ENCODE measurements at regions not wholly inside any gene's neighbourhood (a gene's known extent, or its start where the extent isn't known, plus 50 kb on each side); places are given as distances from the start of the nearest gene placed in this dataset.

- Mint-ChIP-seq H3K9me3 (ENCODE audit: insufficient read depth) (no peaks in the 10 kb centered on the region), H3K4me3 (no peak overlapping the region), H3K4me1 (peaks cover 23% of the 10 kb centered on the region), H3K27ac (no peak overlapping the region), H3K27me3 (no peaks in the 10 kb centered on the region)
- intact Hi-C loops (cut with micrococcal nuclease): no loop called here
- no peak overlapping the region for H2AFZ ChIP-seq (ENCODE audit: insufficient read depth, low read depth, low read length, poor library complexity, severe bottlenecking)
- H3K9ac ChIP-seq (ENCODE audit: low read length): no peak overlapping the region
- H4K20me1 ChIP-seq (ENCODE audit: control insufficient read depth, insufficient read depth, low read length, poor library complexity, severe bottlenecking): no peaks in the 10 kb centered on the region
- ChIA-PET CTCF (interaction anchor here (1.1 to 2.3 kb wide), 4 partner anchors 15 to 134 kb away, joined by 3 to 9 read pairs (median 4); no protein-coding TSS in a partner anchor), POLR2A (no interaction called here)
- no peak overlapping the region for H3K4me2 ChIP-seq (replicated peaks; ENCODE audit: low read depth, low read length, poor library complexity, severe bottlenecking)
- TF ChIP-seq EZH2 (IDR thresholded peaks at IDR 0.05; ENCODE audit: borderline replicate concordance, insufficient read depth, low read depth, low read length, poor library complexity, severe bottlenecking) (no peak), CTCF (IDR thresholded peaks at IDR 0.05) (no peak)
- no peak overlapping the region for H3K4me3 ChIP-seq (ENCODE audit: control extremely low read depth in 1 of 5, extremely low read depth in 1 of 5, insufficient read depth in 1 of 5, low read depth in 2 of 5, low read length in 4 of 5)
- H3K27me3 ChIP-seq (replicated peaks in 1 of 4; ENCODE audit: control extremely low read depth in 1 of 4, control insufficient read depth in 3 of 4, insufficient read depth in 4 of 4, low read length in 3 of 4): no peaks in the 10 kb centered on the region
- H3K27ac ChIP-seq (ENCODE audit: low read length in 2 of 2): no peak overlapping the region
- DNase-seq (no peak), ATAC-seq (ENCODE audit: low read depth) (no peak)
- H3K36me3 ChIP-seq (replicated peaks in 1 of 2; ENCODE audit: control extremely low read depth in 1 of 2, control insufficient read depth in 1 of 2, extremely low read depth in 1 of 2, insufficient read depth in 2 of 2, low read length in 1 of 2): no peaks in the 10 kb centered on the region
- peaks cover 15 to 17% of the 10 kb centered on the region in 2 donors for H3K4me1 ChIP-seq (ENCODE audit: control insufficient read depth in 2 of 2, insufficient read depth in 2 of 2, low read length in 2 of 2)
- H3K79me2 ChIP-seq (ENCODE audit: control insufficient read depth, insufficient read depth, low read length): no peaks in the 10 kb centered on the region
- 95% methylated on average over 3 of the region's 7 CpGs for WGBS (ENCODE audit: insufficient coverage)
- no peaks in the 10 kb centered on the region for H3K9me3 ChIP-seq (ENCODE audit: control extremely low read depth in 1 of 3, control insufficient read depth in 2 of 3, insufficient read depth in 1 of 3, low read length in 2 of 3)
These were observed 138.8 kb downstream of the DAD1 start for GRCh38 chr14:22450266-22450665.

- Histone ChIP-seq H3K4me3 (ENCODE audit: control extremely low read depth in 1 of 5, extremely low read depth in 1 of 5, insufficient read depth in 1 of 5, low read depth in 2 of 5, low read length in 4 of 5) (no peak overlapping the region), H3K27me3 (replicated peaks in 1 of 4; ENCODE audit: control extremely low read depth in 1 of 4, control insufficient read depth in 3 of 4, insufficient read depth in 4 of 4, low read length in 3 of 4) (no peaks in the 10 kb centered on the region), H3K9ac (ENCODE audit: low read length) (no peak overlapping the region), H3K79me2 (ENCODE audit: control insufficient read depth, insufficient read depth, low read length) (no peaks in the 10 kb centered on the region), H2AFZ (ENCODE audit: insufficient read depth, low read depth, low read length, poor library complexity, severe bottlenecking) (no peak overlapping the region), H3K36me3 (replicated peaks in 1 of 2; ENCODE audit: control extremely low read depth in 1 of 2, control insufficient read depth in 1 of 2, extremely low read depth in 1 of 2, insufficient read depth in 2 of 2, low read length in 1 of 2) (no peaks in the 10 kb centered on the region), H3K27ac (ENCODE audit: low read length in 2 of 2) (no peak overlapping the region), H3K4me2 (replicated peaks; ENCODE audit: low read depth, low read length, poor library complexity, severe bottlenecking) (no peak overlapping the region), H3K4me1 (ENCODE audit: control insufficient read depth in 2 of 2, insufficient read depth in 2 of 2, low read length in 2 of 2) (peaks cover 15 to 17% of the 10 kb centered on the region in 2 donors), H4K20me1 (ENCODE audit: control insufficient read depth, insufficient read depth, low read length, poor library complexity, severe bottlenecking) (no peaks in the 10 kb centered on the region), H3K9me3 (ENCODE audit: control extremely low read depth in 1 of 3, control insufficient read depth in 2 of 3, insufficient read depth in 1 of 3, low read length in 2 of 3) (no peaks in the 10 kb centered on the region)
- ATAC-seq (ENCODE audit: low read depth) (no peak), DNase-seq (no peak)
- intact Hi-C loops (cut with micrococcal nuclease): loop anchor here (2.0 to 5.0 kb wide), 2 partner anchors 15 to 47 kb away; no protein-coding TSS in a partner anchor
- Mint-ChIP-seq H3K27me3 (no peaks in the 10 kb centered on the region), H3K9me3 (ENCODE audit: insufficient read depth) (no peaks in the 10 kb centered on the region), H3K27ac (no peak overlapping the region), H3K4me1 (peaks cover 23% of the 10 kb centered on the region), H3K4me3 (no peak overlapping the region)
- POLR2A ChIA-PET: no interaction called here
- 100% methylated on average over 1 of the region's 2 CpGs for WGBS (ENCODE audit: insufficient coverage)
- CTCF ChIA-PET: interaction anchor here (1.1 to 2.3 kb wide), 3 partner anchors 16 to 133 kb away, joined by 3 to 9 read pairs (median 5); no protein-coding TSS in a partner anchor
- TF ChIP-seq CTCF (IDR thresholded peaks at IDR 0.05) (no peak), EZH2 (IDR thresholded peaks at IDR 0.05; ENCODE audit: borderline replicate concordance, insufficient read depth, low read depth, low read length, poor library complexity, severe bottlenecking) (no peak)
These were observed 139.5 kb downstream of the DAD1 start for GRCh38 chr14:22449600-22449905.
